HepG2 (cell line): ENCODE measurements at regions not wholly inside any gene's neighbourhood (a gene's known extent, or its start where the extent isn't known, plus 50 kb on each side); places are given as distances from the start of the nearest gene placed in this dataset.

Source experiments
- DNMT3B ChIP-seq: conservative IDR thresholded peaks from 2 replicates; pipeline ENCODE4 v1.6.1; 2016; ENCODE audit warnings: missing biosample characterization, control low read depth
- FIP1L1 ChIP-seq: fragments of 200-400 bp; formaldehyde crosslinking; IDR thresholded peaks from 2 replicates; pipeline ENCODE4 v1.6.1; 2018; ENCODE audit warnings: low read depth, mild to moderate bottlenecking, low read length, moderate library complexity, borderline replicate concordance; ENCODE audit not compliant: insufficient read depth
- KLF16 ChIP-seq, 2 experiments: sonication (generic) in 1 of 2; formaldehyde crosslinking in 1 of 2; IDR thresholded peaks; 2 replicates each; pipeline versions ENCODE4 v1.6.1 to v1.8.0; 2016 to 2023; ENCODE audit warnings: missing genetic modification reagents in 2 of 2, missing compliant biosample characterization in 1 of 2
- PRPF4 ChIP-seq: fragments of 200-400 bp; formaldehyde crosslinking; IDR thresholded peaks from 2 replicates; pipeline ENCODE4 v1.6.1; 2016; ENCODE audit warnings: low read length, low read depth; ENCODE audit not compliant: poor library complexity, severe bottlenecking
- RBFOX2 ChIP-seq: fragments of 200-400 bp; formaldehyde crosslinking; IDR thresholded peaks from 2 replicates; pipeline ENCODE4 v1.6.1; 2017; ENCODE audit warnings: low read depth, mild to moderate bottlenecking, low read length
- SMC3 ChIP-seq: IDR thresholded peaks from 2 replicates; pipeline ENCODE4 v1.6.1; 2011; ENCODE audit warnings: low read length, improper control_type of control experiment
- SOX6 ChIP-seq, 2 experiments: fragments of 450-650 bp in 1 of 2; sonication (generic) in 1 of 2; formaldehyde crosslinking in 1 of 2; IDR thresholded peaks; 2 replicates each; pipeline versions ENCODE4 v1.4.0 to v1.6.1; 2017 to 2020; ENCODE audit warnings: antibody characterized with exemption in 1 of 2, mild to moderate bottlenecking in 1 of 2, missing genetic modification reagents in 1 of 2
- STAG1 ChIP-seq: sonication (generic); formaldehyde crosslinking; IDR thresholded peaks from 2 replicates; pipeline ENCODE4 v1.4.0; 2020; ENCODE audit warnings: missing genetic modification reagents
- ZNF121 ChIP-seq: sonication (generic); formaldehyde crosslinking; IDR thresholded peaks from 2 replicates; pipeline ENCODE4 v1.5.0; 2020; ENCODE audit warnings: mild to moderate bottlenecking, missing genetic modification reagents
- ZNF792 ChIP-seq: IDR thresholded peaks from 2 replicates; pipeline ENCODE4 v1.6.1; 2016
- TF ChIP-seq, protein P1 (sequence below): sonication (generic); formaldehyde crosslinking; IDR thresholded peaks from 2 replicates; pipeline ENCODE4 v1.8.1; 2023; ENCODE audit warnings: mild to moderate bottlenecking, missing genetic modification reagents
- TF ChIP-seq, protein P2 (sequence below), 2 experiments: sonication (generic) in 1 of 2; formaldehyde crosslinking in 1 of 2; IDR thresholded peaks; 2 replicates each; pipeline versions ENCODE4 v1.4.0 to v1.6.1; 2018 to 2020; ENCODE audit warnings: missing genetic modification reagents in 2 of 2, borderline replicate concordance in 1 of 2, low read depth in 1 of 2, mild to moderate bottlenecking in 1 of 2, missing biosample characterization in 1 of 2
- TF ChIP-seq, protein P3 (sequence below), 2 experiments: sonication (generic) in 1 of 2; formaldehyde crosslinking in 1 of 2; IDR thresholded peaks; 2 replicates each; pipeline versions ENCODE4 v1.4.0 to v1.6.1; 2016 to 2020; ENCODE audit warnings: borderline replicate concordance in 1 of 2, low read depth in 1 of 2, mild to moderate bottlenecking in 1 of 2, missing genetic modification reagents in 1 of 2
- TF ChIP-seq, protein P4 (sequence below): sonication (generic); formaldehyde crosslinking; IDR thresholded peaks from 2 replicates; pipeline ENCODE4 v1.4.0; 2020; ENCODE audit warnings: low read depth, mild to moderate bottlenecking, missing genetic modification reagents
- TF ChIP-seq, protein P5 (sequence below): sonication (generic); formaldehyde crosslinking; IDR thresholded peaks from 2 replicates; pipeline ENCODE4 v1.8.1; 2022; ENCODE audit warnings: mild to moderate bottlenecking, missing genetic modification reagents

DNA sequence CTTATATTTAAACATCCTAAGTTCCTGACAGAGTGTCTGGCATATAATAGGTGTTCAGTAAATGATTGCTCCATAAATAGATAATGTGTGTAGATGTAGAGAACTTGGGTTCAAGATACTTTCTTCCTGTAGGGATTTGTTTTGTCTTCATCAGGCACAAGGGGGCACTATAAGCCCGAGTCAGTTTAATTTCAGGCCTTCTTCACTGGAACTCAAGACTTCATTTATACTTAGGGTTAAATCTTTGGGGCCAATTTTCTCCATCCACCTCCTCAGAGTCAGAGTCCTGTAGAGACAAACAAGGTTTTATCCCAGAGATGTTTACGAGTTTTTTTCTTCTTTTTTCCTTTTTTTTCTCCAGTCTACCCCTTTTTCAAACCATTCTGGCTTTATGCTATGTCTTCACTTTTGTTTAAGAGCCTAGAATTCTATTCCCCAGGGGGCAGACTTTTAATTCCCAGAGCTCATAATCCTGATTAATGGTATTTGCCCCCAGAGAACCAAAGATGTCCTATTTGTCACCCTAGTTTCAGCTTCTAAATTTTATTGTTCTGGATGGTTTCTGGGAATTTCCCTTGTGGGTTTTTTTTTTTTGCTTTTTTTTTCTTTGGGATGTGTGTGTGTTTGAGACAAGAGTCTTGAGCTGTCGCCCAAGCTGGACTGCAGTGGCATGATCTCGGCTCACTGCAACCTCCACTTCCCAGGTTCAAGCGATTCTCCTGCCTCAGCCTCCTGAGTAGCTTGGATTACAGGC lies 88.4 kb downstream of the HFE start (continued):
- TF ChIP-seq DNMT3B (CRISPR knock-in tag) (no peak), SMC3 (peak; percentile 73; the same call in 1 of the 2 replicates), PRPF4 (no peak), SOX6 (IDR thresholded peaks at IDR 0.05) (no peak), SOX6 (CRISPR knock-in tag; IDR thresholded peaks at IDR 0.05) (no peak), FIP1L1 (no peak), ZNF121 (CRISPR knock-in tag) (no peak), RBFOX2 (no peak), KLF16 (CRISPR knock-in tag; IDR thresholded peaks at IDR 0.05) (no peak), STAG1 (CRISPR knock-in tag) (peak; percentile 87), ZNF792 (no peak)
- TF ChIP-seq, protein P1, sequence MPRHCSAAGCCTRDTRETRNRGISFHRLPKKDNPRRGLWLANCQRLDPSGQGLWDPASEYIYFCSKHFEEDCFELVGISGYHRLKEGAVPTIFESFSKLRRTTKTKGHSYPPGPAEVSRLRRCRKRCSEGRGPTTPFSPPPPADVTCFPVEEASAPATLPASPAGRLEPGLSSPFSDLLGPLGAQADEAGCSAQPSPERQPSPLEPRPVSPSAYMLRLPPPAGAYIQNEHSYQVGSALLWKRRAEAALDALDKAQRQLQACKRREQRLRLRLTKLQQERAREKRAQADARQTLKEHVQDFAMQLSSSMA (CRISPR knock-in tag), result no peak
- TF ChIP-seq, protein P2, sequence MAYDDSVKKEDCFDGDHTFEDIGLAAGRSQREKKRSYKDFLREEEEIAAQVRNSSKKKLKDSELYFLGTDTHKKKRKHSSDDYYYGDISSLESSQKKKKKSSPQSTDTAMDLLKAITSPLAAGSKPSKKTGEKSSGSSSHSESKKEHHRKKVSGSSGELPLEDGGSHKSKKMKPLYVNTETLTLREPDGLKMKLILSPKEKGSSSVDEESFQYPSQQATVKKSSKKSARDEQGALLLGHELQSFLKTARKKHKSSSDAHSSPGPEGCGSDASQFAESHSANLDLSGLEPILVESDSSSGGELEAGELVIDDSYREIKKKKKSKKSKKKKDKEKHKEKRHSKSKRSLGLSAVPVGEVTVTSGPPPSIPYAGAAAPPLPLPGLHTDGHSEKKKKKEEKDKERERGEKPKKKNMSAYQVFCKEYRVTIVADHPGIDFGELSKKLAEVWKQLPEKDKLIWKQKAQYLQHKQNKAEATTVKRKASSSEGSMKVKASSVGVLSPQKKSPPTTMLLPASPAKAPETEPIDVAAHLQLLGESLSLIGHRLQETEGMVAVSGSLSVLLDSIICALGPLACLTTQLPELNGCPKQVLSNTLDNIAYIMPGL (CRISPR knock-in tag; IDR thresholded peaks at IDR 0.05; ENCODE audit: borderline replicate concordance in 1 of 2, low read depth in 1 of 2), result peak in 1 of 2 experiments; percentile 41; a peak in 2 of 4 replicates
- TF ChIP-seq, protein P3, sequence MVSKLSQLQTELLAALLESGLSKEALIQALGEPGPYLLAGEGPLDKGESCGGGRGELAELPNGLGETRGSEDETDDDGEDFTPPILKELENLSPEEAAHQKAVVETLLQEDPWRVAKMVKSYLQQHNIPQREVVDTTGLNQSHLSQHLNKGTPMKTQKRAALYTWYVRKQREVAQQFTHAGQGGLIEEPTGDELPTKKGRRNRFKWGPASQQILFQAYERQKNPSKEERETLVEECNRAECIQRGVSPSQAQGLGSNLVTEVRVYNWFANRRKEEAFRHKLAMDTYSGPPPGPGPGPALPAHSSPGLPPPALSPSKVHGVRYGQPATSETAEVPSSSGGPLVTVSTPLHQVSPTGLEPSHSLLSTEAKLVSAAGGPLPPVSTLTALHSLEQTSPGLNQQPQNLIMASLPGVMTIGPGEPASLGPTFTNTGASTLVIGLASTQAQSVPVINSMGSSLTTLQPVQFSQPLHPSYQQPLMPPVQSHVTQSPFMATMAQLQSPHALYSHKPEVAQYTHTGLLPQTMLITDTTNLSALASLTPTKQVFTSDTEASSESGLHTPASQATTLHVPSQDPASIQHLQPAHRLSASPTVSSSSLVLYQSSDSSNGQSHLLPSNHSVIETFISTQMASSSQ (IDR thresholded peaks at IDR 0.05; ENCODE audit: low read depth), result 0 out of 2 replicates have a peak, but pooled peaks have one; percentile 10
- TF ChIP-seq, protein P3 (CRISPR knock-in tag; IDR thresholded peaks at IDR 0.05; ENCODE audit: borderline replicate concordance), result no peak
- TF ChIP-seq, protein P4, sequence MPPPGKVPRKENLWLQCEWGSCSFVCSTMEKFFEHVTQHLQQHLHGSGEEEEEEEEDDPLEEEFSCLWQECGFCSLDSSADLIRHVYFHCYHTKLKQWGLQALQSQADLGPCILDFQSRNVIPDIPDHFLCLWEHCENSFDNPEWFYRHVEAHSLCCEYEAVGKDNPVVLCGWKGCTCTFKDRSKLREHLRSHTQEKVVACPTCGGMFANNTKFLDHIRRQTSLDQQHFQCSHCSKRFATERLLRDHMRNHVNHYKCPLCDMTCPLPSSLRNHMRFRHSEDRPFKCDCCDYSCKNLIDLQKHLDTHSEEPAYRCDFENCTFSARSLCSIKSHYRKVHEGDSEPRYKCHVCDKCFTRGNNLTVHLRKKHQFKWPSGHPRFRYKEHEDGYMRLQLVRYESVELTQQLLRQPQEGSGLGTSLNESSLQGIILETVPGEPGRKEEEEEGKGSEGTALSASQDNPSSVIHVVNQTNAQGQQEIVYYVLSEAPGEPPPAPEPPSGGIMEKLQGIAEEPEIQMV (CRISPR knock-in tag), result no peak
- TF ChIP-seq, protein P5, sequence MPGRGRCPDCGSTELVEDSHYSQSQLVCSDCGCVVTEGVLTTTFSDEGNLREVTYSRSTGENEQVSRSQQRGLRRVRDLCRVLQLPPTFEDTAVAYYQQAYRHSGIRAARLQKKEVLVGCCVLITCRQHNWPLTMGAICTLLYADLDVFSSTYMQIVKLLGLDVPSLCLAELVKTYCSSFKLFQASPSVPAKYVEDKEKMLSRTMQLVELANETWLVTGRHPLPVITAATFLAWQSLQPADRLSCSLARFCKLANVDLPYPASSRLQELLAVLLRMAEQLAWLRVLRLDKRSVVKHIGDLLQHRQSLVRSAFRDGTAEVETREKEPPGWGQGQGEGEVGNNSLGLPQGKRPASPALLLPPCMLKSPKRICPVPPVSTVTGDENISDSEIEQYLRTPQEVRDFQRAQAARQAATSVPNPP, result no peak
